ENCODE measurements at regions not wholly inside any gene's neighbourhood (a gene's known extent, or its start where the extent isn't known, plus 50 kb on each side); places are given as distances from the start of the nearest gene placed in this dataset.

DNA sequence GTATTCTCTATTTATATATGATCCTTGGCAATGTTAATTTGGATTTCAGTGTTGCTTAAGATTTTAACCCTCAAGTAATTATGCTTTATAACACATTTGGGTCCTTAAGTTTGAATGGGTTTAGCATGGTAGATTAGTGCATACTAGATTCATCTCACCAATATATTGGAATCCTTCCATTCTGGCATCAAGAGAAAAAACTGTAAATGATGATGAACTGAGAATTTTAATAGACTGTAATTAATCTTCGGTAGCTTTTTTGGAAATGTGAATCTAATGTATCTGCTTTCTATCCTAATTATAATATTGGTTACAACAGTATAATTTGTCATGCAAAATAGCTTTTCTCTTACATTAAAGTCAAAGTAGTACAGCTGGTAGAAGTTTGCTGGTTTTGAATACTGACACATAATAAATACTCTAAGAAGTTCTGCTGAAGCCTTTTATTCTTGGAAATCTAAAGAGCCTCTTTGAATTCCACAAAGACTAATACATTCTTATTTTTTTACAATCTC is 279.8 kb downstream of the AMY1C start:
- TF ChIP-seq, protein P1, sequence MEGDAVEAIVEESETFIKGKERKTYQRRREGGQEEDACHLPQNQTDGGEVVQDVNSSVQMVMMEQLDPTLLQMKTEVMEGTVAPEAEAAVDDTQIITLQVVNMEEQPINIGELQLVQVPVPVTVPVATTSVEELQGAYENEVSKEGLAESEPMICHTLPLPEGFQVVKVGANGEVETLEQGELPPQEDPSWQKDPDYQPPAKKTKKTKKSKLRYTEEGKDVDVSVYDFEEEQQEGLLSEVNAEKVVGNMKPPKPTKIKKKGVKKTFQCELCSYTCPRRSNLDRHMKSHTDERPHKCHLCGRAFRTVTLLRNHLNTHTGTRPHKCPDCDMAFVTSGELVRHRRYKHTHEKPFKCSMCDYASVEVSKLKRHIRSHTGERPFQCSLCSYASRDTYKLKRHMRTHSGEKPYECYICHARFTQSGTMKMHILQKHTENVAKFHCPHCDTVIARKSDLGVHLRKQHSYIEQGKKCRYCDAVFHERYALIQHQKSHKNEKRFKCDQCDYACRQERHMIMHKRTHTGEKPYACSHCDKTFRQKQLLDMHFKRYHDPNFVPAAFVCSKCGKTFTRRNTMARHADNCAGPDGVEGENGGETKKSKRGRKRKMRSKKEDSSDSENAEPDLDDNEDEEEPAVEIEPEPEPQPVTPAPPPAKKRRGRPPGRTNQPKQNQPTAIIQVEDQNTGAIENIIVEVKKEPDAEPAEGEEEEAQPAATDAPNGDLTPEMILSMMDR (IDR thresholded peaks at IDR 0.05; ENCODE audit: low read depth, low read length, missing input control): no peak
- TF ChIP-seq YY1 (IDR thresholded peaks at IDR 0.05) (no peak), GABPA (IDR thresholded peaks at IDR 0.05 in 1 of 2, conservative IDR thresholded peaks at IDR 0.05 in 1 of 2) (no peak), RAD21 (IDR thresholded peaks at IDR 0.05) (no peak)
- TF ChIP-seq, protein P2, sequence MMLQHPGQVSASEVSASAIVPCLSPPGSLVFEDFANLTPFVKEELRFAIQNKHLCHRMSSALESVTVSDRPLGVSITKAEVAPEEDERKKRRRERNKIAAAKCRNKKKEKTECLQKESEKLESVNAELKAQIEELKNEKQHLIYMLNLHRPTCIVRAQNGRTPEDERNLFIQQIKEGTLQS (IDR thresholded peaks at IDR 0.05): no peak
- TF ChIP-seq, protein P3, sequence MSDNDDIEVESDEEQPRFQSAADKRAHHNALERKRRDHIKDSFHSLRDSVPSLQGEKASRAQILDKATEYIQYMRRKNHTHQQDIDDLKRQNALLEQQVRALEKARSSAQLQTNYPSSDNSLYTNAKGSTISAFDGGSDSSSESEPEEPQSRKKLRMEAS (IDR thresholded peaks at IDR 0.05): no peak
- TF ChIP-seq, protein P4, sequence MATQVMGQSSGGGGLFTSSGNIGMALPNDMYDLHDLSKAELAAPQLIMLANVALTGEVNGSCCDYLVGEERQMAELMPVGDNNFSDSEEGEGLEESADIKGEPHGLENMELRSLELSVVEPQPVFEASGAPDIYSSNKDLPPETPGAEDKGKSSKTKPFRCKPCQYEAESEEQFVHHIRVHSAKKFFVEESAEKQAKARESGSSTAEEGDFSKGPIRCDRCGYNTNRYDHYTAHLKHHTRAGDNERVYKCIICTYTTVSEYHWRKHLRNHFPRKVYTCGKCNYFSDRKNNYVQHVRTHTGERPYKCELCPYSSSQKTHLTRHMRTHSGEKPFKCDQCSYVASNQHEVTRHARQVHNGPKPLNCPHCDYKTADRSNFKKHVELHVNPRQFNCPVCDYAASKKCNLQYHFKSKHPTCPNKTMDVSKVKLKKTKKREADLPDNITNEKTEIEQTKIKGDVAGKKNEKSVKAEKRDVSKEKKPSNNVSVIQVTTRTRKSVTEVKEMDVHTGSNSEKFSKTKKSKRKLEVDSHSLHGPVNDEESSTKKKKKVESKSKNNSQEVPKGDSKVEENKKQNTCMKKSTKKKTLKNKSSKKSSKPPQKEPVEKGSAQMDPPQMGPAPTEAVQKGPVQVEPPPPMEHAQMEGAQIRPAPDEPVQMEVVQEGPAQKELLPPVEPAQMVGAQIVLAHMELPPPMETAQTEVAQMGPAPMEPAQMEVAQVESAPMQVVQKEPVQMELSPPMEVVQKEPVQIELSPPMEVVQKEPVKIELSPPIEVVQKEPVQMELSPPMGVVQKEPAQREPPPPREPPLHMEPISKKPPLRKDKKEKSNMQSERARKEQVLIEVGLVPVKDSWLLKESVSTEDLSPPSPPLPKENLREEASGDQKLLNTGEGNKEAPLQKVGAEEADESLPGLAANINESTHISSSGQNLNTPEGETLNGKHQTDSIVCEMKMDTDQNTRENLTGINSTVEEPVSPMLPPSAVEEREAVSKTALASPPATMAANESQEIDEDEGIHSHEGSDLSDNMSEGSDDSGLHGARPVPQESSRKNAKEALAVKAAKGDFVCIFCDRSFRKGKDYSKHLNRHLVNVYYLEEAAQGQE (IDR thresholded peaks at IDR 0.05): no peak

Measured in liver (tissue), 3 donors.